Neural cell (in vitro differentiated cells): ENCODE measurements at regions not wholly inside any gene's neighbourhood (a gene's known extent, or its start where the extent isn't known, plus 50 kb on each side); places are given as distances from the start of the nearest gene placed in this dataset.

Experiments used
- H2AFZ ChIP-seq: fragments of 200-600, 300-800 bp; sonication (generic), shearing (Covaris generic); 2 replicates; pipeline ENCODE4 v1.6.0; 2014; ENCODE audit warnings: low read depth, mild to moderate bottlenecking, antibody characterized with exemption, low read length, moderate library complexity
- H3F3A ChIP-seq: fragments of 200-600 bp; shearing (Covaris generic); 2 replicates; pipeline ENCODE4 v1.6.1; 2016; ENCODE audit warnings: mild to moderate bottlenecking, moderate library complexity, mixed read lengths, antibody characterized with exemption, low read length; ENCODE audit not compliant: insufficient read depth, poor library complexity, severe bottlenecking
- H3K27ac ChIP-seq: fragments of 200-600, 300-800 bp; sonication (generic), shearing (Covaris generic); 2 replicates; pipeline ENCODE4 v1.5.1; 2014; ENCODE audit warnings: mild to moderate bottlenecking, low read length, moderate library complexity
- H3K27me3 ChIP-seq: fragments of 300-800, 200-600 bp; sonication (generic), shearing (Covaris generic); 2 replicates; pipeline ENCODE4 v1.6.0; 2014; ENCODE audit warnings: mild to moderate bottlenecking, low read depth, low read length, moderate library complexity; ENCODE audit not compliant: insufficient read depth
- H3K36me3 ChIP-seq: fragments of 300-800, 200-600 bp; sonication (generic), shearing (Covaris generic); 2 replicates; pipeline ENCODE4 v1.5.1; 2014; ENCODE audit warnings: mild to moderate bottlenecking, antibody characterized with exemption, low read length, moderate library complexity; ENCODE audit not compliant: insufficient read depth
- H3K4me2 ChIP-seq: fragments of 300-800, 200-600 bp; sonication (generic), shearing (Covaris generic); 2 replicates; pipeline ENCODE4 v1.6.0; 2014; ENCODE audit warnings: mild to moderate bottlenecking, low read length
- H3K4me3 ChIP-seq: fragments of 300-800, 200-600 bp; sonication (generic), shearing (Covaris generic); 2 replicates; pipeline ENCODE4 v1.5.1; 2014; ENCODE audit warnings: mild to moderate bottlenecking, low read length, moderate library complexity
- H3K79me2 ChIP-seq: fragments of 200-600 bp; shearing (Covaris generic); replicated peaks from 2 replicates; pipeline ENCODE4 v1.6.0; 2014; ENCODE audit warnings: mild to moderate bottlenecking, low read length, moderate library complexity; ENCODE audit not compliant: insufficient read depth
- H3K9ac ChIP-seq: fragments of 300-800, 200-600 bp; sonication (generic), shearing (Covaris generic); 2 replicates; pipeline ENCODE4 v1.6.1; 2016; ENCODE audit warnings: mild to moderate bottlenecking, low read length, mixed read lengths
- H3K9me2 ChIP-seq: fragments of 200-600 bp; shearing (Covaris generic); 2 replicates; pipeline ENCODE4 v1.6.1; 2016; ENCODE audit warnings: mild to moderate bottlenecking, low read length, mixed read lengths; ENCODE audit not compliant: insufficient read depth
- H3K9me3 ChIP-seq: fragments of 200-600, 300-800 bp; sonication (generic), shearing (Covaris generic); 2 replicates; pipeline ENCODE4 v1.6.1; 2016; ENCODE audit warnings: mild to moderate bottlenecking, mixed run types, low read length, moderate library complexity, mixed read lengths
- H4K20me1 ChIP-seq: fragments of 200-600 bp; shearing (Covaris generic); 2 replicates; pipeline ENCODE4 v1.6.1; 2016; ENCODE audit warnings: mild to moderate bottlenecking, mixed run types; ENCODE audit not compliant: insufficient read depth
- CTCF ChIP-seq: fragments of 450-650 bp; IDR thresholded peaks from 2 replicates; pipeline ENCODE4 v1.5.1; 2014; ENCODE audit warnings: antibody characterized with exemption, mild to moderate bottlenecking, moderate library complexity; ENCODE audit not compliant: poor library complexity, severe bottlenecking
- EP300 ChIP-seq: fragments of 450-650 bp; conservative IDR thresholded peaks from 2 replicates; pipeline ENCODE4 v1.6.1; 2014; ENCODE audit warnings: antibody characterized with exemption, mild to moderate bottlenecking, moderate library complexity; ENCODE audit not compliant: poor library complexity, severe bottlenecking
- EZH2 ChIP-seq: fragments of 200-600, 300-800 bp; shearing (Covaris generic), sonication (generic); IDR thresholded peaks from 2 replicates; pipeline ENCODE4 v1.6.1; 2014; ENCODE audit warnings: antibody characterized with exemption, low read length, borderline replicate concordance, mild to moderate bottlenecking; ENCODE audit not compliant: insufficient read depth, poor library complexity, severe bottlenecking
- MXI1 ChIP-seq: fragments of 450-650 bp; conservative IDR thresholded peaks from 2 replicates; pipeline ENCODE4 v1.6.1; 2014; ENCODE audit warnings: antibody characterized with exemption, mild to moderate bottlenecking; ENCODE audit not compliant: poor library complexity, severe bottlenecking
- POLR2AphosphoS5 ChIP-seq: IDR thresholded peaks from 2 replicates; pipeline ENCODE4 v1.6.1; 2012
- RAD21 ChIP-seq: fragments of 450-650 bp; conservative IDR thresholded peaks from 2 replicates; pipeline ENCODE4 v1.6.1; 2014; ENCODE audit warnings: antibody characterized with exemption, mild to moderate bottlenecking, moderate library complexity
- REST ChIP-seq: IDR thresholded peaks from 2 replicates; pipeline ENCODE4 v1.6.1; 2012; ENCODE audit warnings: borderline replicate concordance
- SMC3 ChIP-seq: fragments of 450-650 bp; conservative IDR thresholded peaks from 2 replicates; pipeline ENCODE4 v1.6.1; 2014; ENCODE audit warnings: antibody characterized with exemption, mild to moderate bottlenecking, moderate library complexity; ENCODE audit not compliant: poor library complexity
- TAF1 ChIP-seq: IDR thresholded peaks from 2 replicates; pipeline ENCODE4 v1.6.1; 2012; ENCODE audit warnings: low read depth

- Histone ChIP-seq H3K36me3 (no peaks in the 10 kb centered on the region), H3K9ac (no peak overlapping the region), H2AFZ (no peak overlapping the region), H3K27ac (no peak overlapping the region), H3K9me2 (no peaks in the 10 kb centered on the region), H3K27me3 (no peaks in the 10 kb centered on the region), H3K9me3 (no peaks in the 10 kb centered on the region), H3K4me3 (no peak overlapping the region), H4K20me1 (no peaks in the 10 kb centered on the region), H3K79me2 (no peaks in the 10 kb centered on the region), H3F3A (no peaks in the 10 kb centered on the region), H3K4me2 (no peak overlapping the region)
- TF ChIP-seq CTCF (no peak), SMC3 (no peak), RAD21 (no peak), TAF1 (no peak), EP300 (no peak), POLR2AphosphoS5 (no peak), EZH2 (no peak), MXI1 (no peak), REST (no peak)
Observed at GRCh38 chr12:30863839-30864238, 62.7 kb upstream of the TSPAN11 start.

GRCh38 chr12:30862486-30862885 lies 64.1 kb upstream of the TSPAN11 start:
- Histone ChIP-seq H2AFZ (no peak overlapping the region), H4K20me1 (no peaks in the 10 kb centered on the region), H3K79me2 (no peaks in the 10 kb centered on the region), H3K4me2 (no peak overlapping the region), H3K9me3 (no peaks in the 10 kb centered on the region), H3K4me3 (no peak overlapping the region), H3K9me2 (no peaks in the 10 kb centered on the region), H3K27me3 (no peaks in the 10 kb centered on the region), H3F3A (no peaks in the 10 kb centered on the region), H3K36me3 (no peaks in the 10 kb centered on the region), H3K27ac (no peak overlapping the region), H3K9ac (no peak overlapping the region)
- TF ChIP-seq POLR2AphosphoS5 (no peak), EZH2 (no peak), REST (no peak), TAF1 (no peak), MXI1 (no peak), CTCF (no peak), RAD21 (no peak), SMC3 (no peak), EP300 (no peak)
